ENCODE measurements at regions not wholly inside any gene's neighbourhood (a gene's known extent, or its start where the extent isn't known, plus 50 kb on each side); places are given as distances from the start of the nearest gene placed in this dataset.
"Not testable (repeated sequence)": the region's sequence is repeated elsewhere in the genome, so short reads cannot be mapped to it uniquely, and the experiment has no call there.

DNA sequence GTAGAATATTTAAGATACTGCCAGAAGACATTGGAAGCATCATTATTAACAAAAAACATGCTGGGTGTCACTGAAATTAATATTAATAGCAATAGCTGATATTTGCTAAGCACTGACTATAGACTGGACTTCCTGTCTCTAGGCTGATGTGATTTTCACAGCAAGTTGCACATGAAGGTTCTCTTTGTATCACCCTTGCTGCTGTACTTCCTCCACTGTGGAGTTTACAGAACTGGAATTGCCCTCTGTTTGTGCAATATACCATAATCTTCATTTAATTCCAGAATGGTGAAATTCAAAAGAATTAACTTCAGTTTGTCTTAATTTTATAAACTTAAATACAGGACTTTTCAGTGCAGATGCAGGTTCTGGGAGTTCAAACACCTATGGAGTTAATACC lies 585.1 kb downstream of the RNF144A start:
- DNase-seq (ENCODE audit: low read depth in 4 of 4, low spot score in 3 of 4) = no peak

DNA sequence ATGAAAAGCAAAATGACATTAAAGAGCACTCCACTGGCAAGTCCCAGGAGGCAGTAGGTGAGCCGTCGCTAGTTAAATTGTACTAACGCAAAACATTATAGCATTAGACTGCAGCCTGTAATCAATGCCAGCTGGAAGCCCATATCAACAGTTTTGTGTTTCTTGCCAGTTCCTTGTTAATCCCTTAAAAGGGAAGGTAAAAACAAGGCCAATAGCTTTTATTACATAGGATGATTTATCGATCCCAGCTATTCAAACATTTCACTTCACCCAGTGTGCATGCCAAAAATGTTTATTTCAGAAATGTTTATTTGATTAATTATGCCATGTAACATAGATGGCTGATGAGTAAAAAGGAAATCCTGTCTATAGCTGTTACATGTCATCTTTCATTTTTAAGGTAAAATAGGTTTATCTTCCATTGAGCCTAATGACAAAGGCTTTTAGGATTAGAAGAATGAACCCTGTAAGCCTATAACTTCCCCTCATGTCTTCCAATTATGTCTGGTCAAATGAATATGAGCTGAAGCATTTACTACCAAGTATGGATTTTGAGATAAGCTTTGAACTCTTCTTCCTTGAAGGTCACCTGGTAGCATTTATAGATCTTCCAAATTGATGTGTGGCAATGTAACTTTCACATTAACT lies 591.2 kb downstream of the RNF144A start:
- DNase-seq (ENCODE audit: low read depth in 4 of 4, low spot score in 3 of 4) = no peak

DNA sequence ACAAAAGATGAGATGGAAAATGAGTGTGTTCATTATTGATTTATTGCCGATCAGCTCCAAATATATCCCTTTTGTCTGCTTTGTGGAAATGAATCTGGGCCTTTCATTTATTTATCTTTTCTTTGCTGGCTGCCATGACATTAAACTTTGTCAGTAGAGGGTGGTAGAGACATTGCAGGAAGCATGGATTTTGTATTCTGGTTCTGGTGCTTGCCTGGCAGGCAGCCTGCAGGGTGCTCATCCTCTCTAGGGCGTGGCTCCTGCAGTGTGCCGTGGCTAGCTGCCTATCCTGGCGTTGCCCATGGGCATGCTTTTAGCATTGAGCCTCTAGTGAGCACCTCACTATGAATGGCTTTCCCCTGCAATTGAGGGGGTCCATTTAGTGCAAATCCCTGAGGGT lies 593.1 kb downstream of the RNF144A start:
- DNase-seq (ENCODE audit: low read depth in 4 of 4, low spot score in 3 of 4) = no peak

DNA sequence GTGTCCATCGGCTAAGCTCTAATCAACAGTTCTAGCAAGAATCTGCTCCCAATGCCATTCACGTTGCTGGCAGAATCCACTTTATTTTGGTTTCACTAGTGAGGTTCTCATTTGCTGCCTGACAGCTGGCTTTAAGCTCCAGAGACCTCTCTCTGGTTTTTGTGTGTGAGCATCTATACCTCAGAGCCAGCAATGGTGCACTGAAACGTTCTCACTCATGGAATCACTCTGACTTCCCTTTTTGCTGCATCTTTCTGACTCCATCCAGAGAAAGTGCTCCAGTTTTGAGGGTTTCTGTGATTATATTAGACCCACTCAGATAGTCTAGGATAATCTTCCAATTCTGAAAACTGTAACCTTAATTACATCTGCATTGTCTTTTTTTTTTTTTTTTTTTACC lies 596.6 kb downstream of the RNF144A start:
- no peak for DNase-seq (ENCODE audit: low read depth in 4 of 4, low spot score in 3 of 4)

DNA sequence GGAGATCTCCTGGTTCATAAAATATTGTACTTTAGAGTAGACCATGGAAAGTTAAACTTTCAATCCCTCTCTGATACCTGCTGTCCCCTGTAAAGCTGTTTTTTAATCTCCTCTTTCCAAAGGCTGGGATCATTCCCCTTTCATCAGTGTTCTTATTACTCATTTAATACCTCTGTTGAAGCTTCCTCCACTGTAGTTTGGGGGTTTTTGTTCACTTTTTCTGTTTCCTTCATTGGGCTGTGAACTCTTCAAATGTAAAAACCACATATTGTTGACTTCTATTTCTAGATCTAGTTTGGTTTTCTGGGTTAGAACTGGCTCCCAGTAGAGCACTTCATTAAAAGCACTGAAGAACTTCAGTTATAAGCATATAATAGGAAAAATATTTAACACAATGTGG lies 598.1 kb downstream of the RNF144A start:
- DNase-seq (ENCODE audit: low read depth in 4 of 4, low spot score in 3 of 4) = no peak

DNA sequence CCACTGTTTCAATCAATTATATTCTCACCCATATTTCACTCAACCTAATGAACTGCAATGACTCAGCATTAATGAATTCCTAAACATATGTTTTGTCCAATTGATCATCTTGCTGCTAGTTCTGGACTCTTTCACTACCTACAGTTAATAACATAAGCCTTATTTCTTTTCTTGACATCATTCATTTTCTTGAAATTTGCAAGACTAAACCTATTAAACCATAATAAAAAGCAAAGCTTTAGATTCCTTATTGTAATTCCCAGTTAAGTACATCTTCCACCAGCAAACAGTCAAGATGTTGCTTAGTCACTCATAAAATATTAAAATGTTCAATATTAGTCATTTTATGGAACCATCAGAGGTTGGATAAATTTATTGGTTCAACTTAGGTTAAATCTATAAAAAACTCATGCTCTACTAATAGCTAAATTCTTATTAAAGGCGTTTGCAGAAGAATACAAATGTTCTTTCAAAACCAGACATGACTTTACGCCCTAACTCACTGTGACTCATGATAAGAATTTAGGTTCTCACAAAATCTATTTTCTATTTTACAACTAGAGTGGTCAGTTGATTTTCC lies 599.4 kb downstream of the RNF144A start:
- DNase-seq (ENCODE audit: low read depth in 4 of 4, low spot score in 3 of 4) = no peak

DNA sequence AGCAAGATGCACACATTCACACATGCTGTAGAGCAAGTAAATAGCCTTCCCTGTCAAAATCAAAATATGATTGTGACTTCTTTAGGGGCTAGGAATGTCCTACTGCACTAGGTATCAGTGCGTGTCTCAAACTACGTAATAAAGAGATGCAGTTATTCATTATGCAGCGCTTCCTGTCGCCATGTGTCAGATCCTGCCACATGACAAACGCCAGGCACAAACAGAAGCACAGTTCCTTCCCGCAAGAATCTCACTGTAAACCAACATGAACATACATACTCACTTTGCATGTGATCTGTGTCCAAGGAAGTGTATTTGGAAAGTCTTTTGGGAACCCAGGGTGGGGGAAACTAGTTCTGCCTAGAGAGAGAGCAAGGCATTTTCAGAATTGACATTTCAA lies 599.9 kb downstream of the RNF144A start:
- no peak for DNase-seq (ENCODE audit: low read depth in 4 of 4, low spot score in 3 of 4)

DNA sequence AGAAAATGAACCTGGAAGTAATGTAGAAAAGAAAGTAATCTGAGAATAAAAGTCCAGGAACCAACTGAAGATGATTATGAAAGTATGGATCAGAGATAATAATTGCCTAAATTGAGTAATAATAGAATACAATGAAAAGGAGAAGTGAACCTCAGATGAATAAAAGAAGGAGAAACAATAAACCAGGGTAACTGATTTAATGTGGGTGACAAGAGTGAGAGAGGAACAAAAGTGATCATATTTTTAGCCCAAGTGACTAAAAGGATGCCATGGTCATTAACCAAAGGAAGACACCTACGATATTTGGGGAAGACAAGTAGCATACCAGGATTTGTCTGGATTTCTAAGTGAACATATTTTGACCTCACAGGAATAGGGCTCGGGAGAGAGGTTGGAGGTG lies 600.6 kb downstream of the RNF144A start:
- DNase-seq (ENCODE audit: low read depth in 4 of 4, low spot score in 3 of 4) = no peak

DNA sequence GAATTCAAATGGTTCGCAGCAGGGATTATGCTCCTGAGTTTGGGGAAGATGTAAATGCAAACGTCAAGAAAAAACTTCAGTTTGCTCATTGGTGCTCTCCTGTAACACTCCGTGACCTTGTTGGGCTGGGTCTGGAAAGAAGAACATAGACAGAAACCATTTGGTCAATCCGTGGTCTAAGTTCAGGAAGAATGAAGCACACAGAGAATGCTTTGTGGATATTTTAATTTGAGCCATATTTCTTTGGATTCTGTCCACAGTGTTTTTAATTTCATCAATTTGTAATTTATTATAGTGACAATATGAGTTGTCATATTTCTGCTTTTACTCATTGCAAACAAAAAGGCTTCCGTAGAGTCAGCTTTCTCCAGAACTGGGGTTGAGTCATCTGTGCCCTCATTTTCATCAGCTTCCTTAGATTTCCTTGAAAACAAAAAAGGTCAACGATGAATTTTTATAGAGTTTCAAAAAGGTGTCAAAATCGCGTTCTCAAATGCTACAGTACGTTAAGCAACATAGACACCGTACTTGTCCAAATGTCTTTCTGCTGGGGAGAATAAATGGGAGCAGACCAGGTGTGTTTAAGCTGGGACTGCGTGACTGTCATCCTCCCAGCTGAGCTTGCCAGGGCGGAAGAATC lies 606.4 kb downstream of the RNF144A start:
- no peak for DNase-seq (ENCODE audit: low read depth in 4 of 4, low spot score in 3 of 4)

DNA sequence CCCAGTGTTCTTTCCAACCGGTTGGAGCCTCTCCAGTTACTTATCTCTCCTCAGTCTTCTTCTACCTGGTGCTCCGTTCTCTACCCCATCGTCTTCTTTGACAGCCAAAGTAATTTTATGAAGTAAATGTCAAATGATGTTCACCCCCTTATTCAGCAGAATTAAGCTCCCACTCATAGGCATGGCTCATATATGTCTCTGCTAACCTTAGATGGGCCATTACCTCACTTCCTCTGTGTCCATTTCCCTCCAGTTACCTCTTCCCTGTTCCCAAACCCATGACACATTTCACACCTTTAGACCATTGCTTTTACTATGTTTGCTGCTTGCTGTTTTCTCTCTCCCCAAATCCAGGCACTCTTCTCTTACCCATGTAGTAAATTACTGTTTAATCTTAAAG lies 607.0 kb downstream of the RNF144A start:
- no peak for DNase-seq (ENCODE audit: low read depth in 4 of 4, low spot score in 3 of 4)

DNA sequence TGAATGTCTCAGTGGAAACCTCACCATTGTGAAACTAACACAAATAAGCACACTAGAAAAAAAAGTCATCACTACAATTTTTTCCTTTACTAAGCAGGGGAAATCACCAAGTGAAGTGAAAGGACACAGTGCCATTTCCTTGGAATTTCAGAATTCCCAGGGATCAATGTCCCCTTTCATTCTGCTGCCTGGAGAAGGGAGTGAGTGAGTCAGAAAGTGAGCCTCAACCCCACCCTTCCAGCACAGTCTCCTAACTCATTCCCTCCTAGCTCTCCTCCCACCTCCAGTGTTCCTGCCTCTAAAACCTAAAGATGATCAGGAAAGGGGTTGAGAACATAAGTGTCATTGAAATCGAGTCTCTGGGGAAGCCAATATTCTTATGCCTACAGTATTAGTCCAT lies 608.5 kb downstream of the RNF144A start:
- DNase-seq (ENCODE audit: low read depth in 4 of 4, low spot score in 3 of 4) = no peak

DNA sequence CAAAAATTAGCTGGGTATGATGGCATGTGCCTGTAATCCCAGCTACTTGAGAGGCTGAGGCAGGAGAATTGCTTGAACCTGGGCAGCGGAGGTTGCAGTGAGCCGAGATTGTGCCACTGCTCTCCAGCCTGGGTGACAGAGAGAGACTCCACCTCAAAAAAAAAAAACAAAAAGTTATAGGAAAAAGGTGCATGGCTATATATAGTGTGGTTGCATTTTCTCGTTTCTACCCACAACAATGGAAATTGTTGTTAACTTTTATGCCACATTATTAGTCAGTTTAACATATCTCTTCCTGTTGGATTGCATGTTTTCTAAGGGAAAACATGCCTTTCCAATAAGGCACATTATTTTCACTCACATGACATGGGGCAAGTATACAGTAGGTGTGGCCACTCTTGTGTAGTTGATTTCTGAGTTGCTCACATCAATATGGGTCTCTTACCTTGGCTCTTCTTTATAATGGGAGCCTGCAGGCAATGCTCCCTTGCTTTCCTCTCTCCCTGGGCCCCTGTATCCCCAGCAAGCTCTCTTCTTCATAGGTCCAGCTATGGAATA lies 610.0 kb downstream of the RNF144A start:
- no peak for DNase-seq (ENCODE audit: low read depth in 4 of 4, low spot score in 3 of 4)

DNA sequence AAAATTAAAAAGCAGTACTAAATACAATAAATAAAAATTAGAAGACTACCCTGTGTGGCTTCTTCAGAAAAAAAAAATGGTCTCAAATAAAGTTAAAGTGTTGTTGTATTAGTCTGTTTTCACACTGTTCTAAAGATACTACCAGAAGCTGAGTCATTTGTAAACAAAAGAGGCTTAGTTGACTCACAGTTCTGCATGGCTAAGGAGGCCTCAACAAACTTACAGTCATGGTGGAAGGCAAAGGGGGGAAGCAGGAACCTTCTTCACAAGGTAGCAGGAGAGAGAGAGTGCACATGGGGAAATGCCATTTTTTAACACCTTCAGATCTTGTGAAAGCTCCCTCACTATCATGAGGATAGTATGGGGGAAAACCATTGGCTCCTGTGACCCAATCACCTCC lies 612.8 kb downstream of the RNF144A start:
- no peak for DNase-seq (ENCODE audit: low read depth in 4 of 4, low spot score in 3 of 4)

DNA sequence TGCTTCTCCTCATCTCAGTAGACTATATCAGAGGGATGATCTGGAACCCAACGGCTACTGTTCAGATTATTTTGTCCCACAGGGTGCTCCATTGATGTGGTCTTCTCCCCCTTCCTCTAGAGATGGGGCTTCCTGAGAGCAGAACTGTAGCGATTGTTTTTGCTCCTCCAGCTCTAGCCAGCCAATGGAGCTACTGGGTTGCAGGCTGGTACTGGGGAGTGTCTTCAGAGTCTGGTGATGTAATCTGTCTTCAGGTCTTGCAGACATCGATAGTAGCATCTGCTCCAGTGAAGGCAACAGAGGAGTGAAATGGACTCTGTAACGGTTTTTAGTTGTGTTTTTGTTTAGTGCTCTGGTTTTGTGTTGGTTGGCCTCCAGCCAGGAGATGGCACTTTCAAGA lies 621.9 kb downstream of the RNF144A start:
- DNase-seq (ENCODE audit: low read depth in 4 of 4, low spot score in 3 of 4) = no peak

DNA sequence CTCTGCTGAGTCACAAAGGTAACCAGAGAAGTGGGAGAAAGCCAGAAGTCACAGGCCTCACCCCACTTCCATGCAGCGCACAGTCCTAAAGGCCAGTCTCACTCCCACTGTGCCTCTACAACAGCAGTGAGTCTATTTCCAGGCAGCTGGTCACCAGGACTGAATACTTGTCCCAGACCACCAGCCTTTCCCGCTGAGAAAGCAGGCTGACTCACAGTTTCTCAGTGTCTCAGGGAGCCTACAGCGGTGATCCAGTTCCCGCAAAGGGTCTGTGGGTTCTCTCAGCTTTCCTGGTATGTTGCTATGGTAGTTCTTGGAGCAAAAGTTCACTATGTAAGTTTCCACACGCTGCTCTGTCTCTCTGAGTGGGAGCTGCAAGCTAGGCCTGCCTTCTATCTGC lies 622.5 kb downstream of the RNF144A start:
- no peak for DNase-seq (ENCODE audit: low read depth in 4 of 4, low spot score in 3 of 4)

DNA sequence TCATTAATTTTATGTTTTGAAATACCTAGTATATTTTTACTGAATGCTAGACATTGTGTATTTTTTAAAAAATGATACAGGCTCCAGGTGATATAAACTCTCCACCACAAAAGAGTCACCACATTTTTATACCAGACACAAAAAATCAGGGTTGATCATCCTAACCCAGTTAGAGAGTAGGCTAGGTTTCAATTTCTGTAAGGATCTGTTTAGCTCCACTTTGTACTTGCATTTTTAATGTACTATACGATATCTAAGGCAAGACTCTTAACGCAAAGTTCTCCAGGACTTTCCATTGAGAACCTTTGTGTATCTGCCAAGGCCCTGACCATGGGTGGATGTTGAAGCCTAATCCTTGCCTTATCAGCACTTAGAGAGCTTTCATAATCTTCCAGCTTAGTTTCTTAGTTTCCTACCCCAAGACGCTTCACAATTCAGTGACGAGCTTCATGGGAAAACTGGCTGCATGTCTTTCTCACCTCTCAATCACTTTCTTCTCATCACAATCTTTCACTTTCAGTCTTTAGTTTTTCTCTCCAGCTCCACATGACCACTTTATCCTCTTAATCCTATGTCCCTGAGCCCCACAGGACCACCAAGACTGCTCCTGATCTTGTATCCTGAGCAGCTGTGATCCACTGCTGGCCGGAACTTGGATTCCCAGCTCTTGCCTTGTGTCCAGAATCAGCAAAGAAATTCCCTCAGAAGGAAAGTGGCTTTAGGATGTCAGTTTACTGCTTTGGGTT lies 635.8 kb downstream of the RNF144A start:
- no peak for DNase-seq (ENCODE audit: low read depth in 4 of 4, low spot score in 3 of 4)

DNA sequence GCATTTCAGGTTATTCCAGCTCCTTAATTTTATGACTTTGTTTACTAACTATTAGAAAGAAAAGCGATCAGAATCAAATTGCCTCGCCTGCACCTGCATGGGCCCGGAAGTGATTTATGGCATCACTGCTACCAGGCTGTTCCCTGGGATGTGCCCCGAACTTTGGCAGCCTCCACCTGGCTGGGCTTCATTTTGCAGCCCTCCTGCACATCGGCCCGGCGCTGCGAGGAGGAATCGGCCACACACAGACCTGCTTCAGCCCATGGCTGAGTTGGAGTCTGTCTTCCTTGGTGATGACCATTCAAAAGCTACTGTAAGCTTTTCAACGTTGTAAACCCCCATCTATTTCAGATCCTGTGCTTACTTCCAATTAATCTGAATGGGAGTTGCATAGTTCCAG lies 638.0 kb downstream of the RNF144A start:
- no peak for DNase-seq (ENCODE audit: low read depth in 4 of 4, low spot score in 3 of 4)

DNA sequence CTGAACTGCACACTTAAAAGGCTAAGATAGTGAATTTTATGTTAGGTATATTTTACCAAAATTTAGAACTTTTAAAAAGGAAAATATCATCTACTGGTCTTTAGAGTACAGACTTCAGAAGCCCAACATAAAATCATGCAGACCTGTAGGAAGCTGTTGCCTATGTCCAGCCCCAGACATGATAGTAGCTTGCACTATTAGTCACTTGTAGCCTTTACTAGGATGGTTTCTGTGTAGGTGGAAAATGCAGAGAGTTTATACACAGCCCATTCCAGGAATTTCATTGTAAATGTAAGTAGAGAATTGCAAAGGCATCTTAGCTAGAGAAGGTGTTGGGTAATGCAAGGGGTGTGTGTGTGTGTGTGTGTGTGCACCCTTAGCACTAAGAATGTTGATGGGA lies 640.2 kb downstream of the RNF144A start:
- no peak for DNase-seq (ENCODE audit: low read depth in 4 of 4, low spot score in 3 of 4)

DNA sequence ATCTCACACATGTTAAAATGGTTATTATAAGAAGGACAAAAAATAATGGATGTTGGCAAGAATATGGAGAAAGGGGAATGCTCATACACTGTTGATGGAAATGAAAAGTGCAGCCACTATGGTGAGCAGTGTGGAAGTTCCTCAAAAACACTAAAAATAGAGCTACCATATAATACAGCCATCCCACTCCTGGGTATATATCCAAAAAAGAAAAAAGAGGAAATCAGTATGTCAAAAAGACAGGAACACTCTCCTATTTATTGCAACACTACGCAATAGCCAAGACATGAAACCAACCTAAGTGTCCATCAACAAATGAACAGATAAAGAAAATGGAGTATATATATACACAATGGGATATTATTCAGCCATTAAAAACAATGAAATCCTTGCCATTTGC lies 642.6 kb downstream of the RNF144A start:
- DNase-seq (ENCODE audit: low read depth in 4 of 4, low spot score in 3 of 4) = no peak

DNA sequence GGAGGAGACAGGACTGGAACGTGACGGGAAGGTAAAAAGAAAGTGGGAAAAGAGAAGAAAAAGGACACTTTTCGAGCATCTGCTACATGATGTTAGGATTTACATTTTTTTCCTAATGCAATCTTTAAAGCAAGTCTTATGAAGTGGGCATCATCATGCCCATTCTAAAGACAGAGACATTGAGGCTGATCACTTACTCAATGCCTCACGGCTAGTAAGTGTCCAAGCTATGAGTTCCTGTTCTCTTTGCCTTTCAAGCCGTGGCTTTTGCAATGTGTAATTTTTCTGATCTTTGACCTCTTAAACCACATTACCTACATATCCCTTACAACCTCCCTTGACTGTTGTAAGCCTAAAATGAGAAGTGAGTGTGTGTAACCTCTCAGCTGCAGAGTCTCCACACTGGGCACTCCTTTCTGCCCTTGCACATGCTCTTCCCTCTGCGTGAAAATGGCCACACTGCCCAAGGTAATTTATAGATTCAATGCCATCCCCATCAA lies 649.2 kb downstream of the RNF144A start:
- DNase-seq (ENCODE audit: low read depth in 4 of 4, low spot score in 3 of 4) = no peak

DNA sequence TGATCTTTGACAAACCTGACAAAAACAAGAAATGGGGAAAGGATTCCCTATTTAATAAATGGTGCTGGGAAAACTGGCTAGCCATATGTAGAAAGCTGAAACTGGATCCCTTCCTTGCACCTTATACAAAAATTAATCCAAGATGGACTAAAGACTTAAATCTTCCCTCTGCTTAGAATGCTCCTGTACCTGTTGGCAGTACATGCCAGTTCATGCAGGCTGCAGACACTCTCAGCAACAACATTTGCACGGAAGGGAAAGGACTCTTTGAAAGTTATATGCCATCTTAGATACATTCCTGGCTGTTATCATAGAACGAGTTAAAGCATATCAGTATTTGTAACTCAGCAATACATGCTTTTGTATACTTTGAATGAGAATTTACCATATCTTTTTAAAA lies 649.9 kb downstream of the RNF144A start:
- DNase-seq (ENCODE audit: low read depth in 4 of 4, low spot score in 3 of 4) = not testable (repeated sequence)

Measured in right renal pelvis (tissue), 4 donors.